ENCODE measurements at regions not wholly inside any gene's neighbourhood (a gene's known extent, or its start where the extent isn't known, plus 50 kb on each side); places are given as distances from the start of the nearest gene placed in this dataset.

DNA sequence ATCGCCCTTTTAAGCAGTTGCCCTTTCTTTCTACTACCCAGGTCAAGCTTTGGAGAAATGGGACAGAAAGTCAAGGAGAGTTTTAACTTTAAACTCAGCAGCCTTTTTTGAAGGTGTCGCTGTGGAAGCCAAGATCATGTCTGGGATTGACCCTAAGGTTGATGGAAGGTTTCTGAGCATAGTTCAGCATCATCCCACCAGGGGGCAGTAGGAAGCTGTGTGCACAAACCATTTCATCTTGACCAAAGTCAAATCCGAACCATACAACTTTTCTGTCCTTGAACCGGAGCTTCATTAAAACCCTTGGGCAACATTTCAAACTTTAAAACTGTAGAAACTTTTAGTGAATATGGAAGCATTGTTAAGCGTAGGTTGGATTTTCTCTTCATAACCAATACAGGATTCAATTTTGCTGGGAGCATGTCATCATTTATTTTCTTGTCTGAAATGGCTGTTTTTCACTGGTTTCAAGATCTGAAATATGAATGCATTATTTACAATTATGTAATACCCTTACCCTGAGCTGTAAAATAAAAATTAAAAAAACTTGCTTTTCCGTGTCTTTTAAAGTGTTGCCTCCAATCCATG, 214.4 kb upstream of the KIAA1217 start (continued):
- TF ChIP-seq YY1 (IDR thresholded peaks at IDR 0.05; ENCODE audit: low read depth, low read length) (no peak), HDAC2 (IDR thresholded peaks at IDR 0.05; ENCODE audit: borderline replicate concordance in 1 of 2, low read depth in 2 of 2, low read length in 2 of 2) (no peak)
- TF ChIP-seq, protein P1, sequence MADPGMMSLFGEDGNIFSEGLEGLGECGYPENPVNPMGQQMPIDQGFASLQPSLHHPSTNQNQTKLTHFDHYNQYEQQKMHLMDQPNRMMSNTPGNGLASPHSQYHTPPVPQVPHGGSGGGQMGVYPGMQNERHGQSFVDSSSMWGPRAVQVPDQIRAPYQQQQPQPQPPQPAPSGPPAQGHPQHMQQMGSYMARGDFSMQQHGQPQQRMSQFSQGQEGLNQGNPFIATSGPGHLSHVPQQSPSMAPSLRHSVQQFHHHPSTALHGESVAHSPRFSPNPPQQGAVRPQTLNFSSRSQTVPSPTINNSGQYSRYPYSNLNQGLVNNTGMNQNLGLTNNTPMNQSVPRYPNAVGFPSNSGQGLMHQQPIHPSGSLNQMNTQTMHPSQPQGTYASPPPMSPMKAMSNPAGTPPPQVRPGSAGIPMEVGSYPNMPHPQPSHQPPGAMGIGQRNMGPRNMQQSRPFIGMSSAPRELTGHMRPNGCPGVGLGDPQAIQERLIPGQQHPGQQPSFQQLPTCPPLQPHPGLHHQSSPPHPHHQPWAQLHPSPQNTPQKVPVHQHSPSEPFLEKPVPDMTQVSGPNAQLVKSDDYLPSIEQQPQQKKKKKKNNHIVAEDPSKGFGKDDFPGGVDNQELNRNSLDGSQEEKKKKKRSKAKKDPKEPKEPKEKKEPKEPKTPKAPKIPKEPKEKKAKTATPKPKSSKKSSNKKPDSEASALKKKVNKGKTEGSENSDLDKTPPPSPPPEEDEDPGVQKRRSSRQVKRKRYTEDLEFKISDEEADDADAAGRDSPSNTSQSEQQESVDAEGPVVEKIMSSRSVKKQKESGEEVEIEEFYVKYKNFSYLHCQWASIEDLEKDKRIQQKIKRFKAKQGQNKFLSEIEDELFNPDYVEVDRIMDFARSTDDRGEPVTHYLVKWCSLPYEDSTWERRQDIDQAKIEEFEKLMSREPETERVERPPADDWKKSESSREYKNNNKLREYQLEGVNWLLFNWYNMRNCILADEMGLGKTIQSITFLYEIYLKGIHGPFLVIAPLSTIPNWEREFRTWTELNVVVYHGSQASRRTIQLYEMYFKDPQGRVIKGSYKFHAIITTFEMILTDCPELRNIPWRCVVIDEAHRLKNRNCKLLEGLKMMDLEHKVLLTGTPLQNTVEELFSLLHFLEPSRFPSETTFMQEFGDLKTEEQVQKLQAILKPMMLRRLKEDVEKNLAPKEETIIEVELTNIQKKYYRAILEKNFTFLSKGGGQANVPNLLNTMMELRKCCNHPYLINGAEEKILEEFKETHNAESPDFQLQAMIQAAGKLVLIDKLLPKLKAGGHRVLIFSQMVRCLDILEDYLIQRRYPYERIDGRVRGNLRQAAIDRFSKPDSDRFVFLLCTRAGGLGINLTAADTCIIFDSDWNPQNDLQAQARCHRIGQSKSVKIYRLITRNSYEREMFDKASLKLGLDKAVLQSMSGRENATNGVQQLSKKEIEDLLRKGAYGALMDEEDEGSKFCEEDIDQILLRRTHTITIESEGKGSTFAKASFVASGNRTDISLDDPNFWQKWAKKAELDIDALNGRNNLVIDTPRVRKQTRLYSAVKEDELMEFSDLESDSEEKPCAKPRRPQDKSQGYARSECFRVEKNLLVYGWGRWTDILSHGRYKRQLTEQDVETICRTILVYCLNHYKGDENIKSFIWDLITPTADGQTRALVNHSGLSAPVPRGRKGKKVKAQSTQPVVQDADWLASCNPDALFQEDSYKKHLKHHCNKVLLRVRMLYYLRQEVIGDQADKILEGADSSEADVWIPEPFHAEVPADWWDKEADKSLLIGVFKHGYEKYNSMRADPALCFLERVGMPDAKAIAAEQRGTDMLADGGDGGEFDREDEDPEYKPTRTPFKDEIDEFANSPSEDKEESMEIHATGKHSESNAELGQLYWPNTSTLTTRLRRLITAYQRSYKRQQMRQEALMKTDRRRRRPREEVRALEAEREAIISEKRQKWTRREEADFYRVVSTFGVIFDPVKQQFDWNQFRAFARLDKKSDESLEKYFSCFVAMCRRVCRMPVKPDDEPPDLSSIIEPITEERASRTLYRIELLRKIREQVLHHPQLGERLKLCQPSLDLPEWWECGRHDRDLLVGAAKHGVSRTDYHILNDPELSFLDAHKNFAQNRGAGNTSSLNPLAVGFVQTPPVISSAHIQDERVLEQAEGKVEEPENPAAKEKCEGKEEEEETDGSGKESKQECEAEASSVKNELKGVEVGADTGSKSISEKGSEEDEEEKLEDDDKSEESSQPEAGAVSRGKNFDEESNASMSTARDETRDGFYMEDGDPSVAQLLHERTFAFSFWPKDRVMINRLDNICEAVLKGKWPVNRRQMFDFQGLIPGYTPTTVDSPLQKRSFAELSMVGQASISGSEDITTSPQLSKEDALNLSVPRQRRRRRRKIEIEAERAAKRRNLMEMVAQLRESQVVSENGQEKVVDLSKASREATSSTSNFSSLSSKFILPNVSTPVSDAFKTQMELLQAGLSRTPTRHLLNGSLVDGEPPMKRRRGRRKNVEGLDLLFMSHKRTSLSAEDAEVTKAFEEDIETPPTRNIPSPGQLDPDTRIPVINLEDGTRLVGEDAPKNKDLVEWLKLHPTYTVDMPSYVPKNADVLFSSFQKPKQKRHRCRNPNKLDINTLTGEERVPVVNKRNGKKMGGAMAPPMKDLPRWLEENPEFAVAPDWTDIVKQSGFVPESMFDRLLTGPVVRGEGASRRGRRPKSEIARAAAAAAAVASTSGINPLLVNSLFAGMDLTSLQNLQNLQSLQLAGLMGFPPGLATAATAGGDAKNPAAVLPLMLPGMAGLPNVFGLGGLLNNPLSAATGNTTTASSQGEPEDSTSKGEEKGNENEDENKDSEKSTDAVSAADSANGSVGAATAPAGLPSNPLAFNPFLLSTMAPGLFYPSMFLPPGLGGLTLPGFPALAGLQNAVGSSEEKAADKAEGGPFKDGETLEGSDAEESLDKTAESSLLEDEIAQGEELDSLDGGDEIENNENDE (IDR thresholded peaks at IDR 0.05; ENCODE audit: insufficient replicate concordance, low read length): no peak
